DMS53 treated with DMSO at 0.1 percent for 48 hours (cell line): ENCODE measurements at regions not wholly inside any gene's neighbourhood (a gene's known extent, or its start where the extent isn't known, plus 50 kb on each side); places are given as distances from the start of the nearest gene placed in this dataset.

Source experiments
- DNase-seq: peaks from one replicate; lab custom pipeline; 2025; ENCODE audit not compliant: unreplicated experiment; lab: John Stamatoyannopoulos, UW

- DNase-seq: no peak
These were observed 395.5 kb upstream of the SLC30A5 start for GRCh38 chr5:68698025-68698940.

GRCh38 chr5:68699966-68700365, 393.8 kb upstream of the SLC30A5 start:
- no peak for DNase-seq

- DNase-seq: no peak
These were observed 386.2 kb upstream of the SLC30A5 start for GRCh38 chr5:68707575-68707974.

DNA sequence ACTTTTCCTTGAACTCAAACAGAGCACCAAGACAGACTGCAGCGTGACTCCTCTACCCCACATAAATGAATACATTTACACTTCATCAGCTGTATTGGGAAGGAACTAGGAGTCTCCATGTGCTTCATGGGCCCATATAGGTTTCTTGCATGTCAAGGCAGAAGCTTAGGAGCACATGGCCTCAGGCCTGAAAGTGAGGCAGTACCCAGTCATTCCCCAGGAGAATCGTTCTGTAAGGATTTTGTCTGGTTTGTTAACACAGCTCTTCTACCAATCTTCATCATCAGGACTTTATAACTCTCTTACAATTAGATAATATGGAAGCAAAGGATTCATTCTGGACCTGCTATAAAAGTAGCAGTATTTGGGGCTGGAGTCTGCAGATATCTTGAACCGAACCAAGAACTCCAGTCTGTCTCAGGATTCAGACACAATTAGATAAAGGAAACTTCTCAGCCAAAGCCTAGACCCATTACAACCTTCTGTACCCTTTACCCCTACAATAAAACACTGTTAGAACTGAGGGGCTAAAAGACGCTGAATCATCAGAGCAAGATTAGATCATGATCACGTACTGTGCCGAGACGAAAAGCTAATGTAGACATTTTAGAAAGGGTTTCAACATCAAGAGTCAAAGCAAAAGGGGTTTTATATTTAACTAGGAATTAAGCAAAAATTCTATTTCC, 385.5 kb upstream of the SLC30A5 start:
- DNase-seq: no peak

DNA sequence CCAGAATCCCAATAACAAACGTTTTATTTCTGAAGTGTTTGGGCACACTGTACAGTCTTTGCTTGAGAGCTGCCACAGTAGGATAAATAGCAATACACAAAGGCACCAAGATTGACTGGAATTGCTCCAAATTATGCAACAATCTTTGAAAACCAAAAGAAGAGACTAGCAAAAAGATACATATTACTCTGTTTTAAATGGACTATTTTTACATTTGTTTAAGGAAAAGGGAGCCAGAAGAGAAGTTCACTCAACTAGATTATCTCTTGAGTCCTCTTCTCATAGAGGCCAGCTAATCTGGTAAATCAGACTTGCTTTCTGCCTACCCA, 385.0 kb upstream of the SLC30A5 start:
- DNase-seq: no peak

DNA sequence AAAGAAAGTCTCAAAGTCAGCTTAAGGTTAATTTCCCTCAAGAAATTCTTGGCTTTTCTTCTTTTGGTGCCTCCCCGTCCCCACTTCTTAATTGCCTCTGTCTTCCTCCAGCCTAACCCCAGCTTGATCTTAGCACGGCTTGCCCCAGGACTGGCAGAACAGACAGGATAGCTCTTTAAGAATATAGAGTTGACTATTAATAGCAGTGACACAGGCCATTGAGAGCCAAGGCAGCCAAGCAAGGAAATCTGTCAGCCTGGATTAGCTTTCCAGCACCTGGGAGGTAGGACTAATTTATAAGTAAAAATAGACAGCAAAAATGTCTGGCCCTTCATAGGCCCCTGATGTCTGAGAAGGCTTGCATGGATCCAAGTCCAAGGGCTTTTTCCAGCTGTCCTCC, 384.6 kb upstream of the SLC30A5 start:
- no peak for DNase-seq

DNA sequence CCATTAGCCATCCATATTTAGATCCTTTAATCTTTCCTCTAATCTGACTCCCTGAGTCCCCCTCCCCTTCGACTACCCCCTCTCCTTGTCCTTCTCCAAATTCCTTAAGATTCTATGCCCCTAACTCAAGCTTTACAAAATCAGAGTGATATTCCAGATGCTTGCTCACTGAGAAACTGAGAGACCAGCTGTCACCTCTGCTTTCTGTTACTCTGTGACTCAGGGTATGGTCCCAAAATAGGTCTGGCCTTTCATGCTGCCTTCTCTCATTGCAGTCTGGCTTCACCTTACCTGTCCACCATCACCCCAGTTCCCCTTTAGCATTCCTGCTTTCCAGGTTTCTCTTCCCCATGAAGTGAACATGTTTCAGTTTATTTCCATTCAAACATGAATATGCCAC, 383.3 kb upstream of the SLC30A5 start:
- no peak for DNase-seq

DNA sequence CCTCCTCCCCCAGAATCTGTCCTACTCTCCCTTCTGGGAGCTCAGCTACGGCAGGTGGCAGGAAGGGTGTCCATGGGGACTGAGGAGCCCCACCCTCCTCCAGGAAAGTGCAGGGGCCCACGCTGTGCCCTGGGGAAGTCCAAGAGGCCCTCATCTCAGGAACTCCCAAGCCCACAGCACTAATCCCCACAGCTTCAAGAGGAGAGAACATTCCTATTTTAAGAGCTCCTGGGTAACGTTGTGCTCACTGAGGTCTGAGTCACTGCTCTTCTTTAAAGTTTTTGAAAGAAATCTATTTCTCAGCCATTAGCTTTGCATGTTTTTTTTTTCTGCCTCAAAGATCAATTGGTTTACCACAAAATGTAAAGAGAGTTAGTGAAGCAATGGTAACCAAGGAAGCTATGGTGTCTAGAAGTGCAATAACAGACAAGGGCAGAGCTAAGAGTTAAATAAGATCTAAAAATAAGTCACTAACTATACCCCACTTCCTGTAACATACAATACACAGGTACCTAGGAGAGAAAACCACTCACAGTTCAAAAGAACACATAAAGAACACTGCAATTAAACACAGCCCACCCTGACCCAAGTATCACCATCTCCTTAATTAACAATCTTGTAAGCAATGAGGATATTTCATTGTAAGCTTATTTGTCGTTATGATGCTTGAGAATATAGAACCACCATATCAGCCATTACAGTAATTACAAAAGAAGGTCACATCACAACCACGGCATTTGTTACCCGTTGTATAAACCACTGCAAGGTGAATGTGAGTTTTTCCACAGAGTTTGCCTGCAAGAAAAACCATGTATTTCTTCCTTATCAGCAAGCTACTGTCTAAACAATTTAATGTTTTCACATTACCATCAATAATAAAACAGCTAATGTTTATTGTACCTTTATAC, 382.3 kb upstream of the SLC30A5 start:
- DNase-seq: no peak

DNA sequence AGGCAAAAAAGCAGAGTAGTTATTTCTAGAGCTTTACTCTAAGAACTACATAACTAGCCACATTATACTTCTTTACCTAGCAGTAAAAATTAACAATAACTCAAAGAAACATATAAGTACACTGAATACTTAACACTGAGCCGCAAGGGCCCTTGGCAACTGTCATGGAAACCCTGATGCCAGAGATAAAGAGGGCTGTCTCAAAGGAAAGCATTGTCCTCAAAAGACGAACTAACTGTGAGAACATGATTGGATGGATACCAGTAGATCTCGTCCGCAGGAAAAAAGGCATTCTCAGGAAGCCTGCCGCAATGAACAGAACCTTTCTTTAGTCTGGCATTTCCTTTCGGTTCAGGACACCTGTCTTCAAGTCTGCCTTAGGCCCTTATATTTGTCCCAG, 379.0 kb upstream of the SLC30A5 start:
- no peak for DNase-seq

DNA sequence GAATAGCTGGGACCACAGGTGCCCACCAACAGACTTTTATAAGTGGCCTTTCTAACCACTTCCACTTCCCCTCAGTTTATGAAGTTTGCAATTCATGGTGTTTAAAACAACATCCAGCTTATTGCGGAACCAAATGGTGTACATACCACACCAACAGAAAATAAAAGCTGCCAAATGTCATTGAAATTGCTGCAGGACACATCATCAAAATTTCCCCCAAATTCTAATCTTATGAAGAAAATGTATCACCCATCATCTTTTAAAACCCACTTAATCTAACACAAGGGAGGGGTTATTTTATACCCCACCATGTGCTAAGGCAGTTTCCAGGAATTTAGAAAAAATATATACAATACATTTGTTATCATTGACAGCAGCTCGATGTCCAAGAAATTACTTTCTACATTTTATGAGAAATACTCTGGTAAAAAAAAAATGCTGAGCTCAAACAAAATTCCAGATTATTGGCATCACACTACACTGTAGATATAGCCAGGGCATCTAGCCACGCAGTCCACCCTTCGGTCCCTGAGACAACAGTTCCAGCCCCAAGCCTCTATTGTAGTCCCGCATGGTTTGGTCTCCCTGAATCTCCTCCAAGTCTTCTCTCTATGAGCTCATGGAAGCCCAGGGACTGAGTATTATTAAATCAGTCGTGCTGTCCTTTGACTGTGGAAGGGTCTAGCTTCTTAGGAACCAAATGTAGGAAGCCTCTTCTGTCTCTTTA, 372.8 kb upstream of the SLC30A5 start:
- DNase-seq: no peak

DNA sequence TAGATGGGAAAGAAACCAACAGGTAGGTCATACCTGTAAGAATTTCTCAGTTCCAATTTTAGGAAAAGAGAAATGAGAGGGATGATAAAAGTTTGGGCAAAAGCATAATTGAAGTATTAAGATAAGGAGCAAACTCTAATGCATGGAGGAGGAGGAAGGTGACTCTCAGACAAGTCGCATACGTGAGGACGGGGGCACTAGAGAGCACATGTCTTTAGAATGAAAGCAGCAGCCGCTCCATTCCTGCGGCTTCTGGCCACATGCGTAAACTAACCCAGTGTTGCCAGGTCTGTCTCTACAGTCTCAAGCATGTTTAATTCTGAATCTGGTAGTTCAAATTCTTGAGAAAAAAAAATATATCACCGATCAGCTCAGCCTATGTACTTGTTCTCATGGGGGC, 371.5 kb upstream of the SLC30A5 start:
- no peak for DNase-seq

- no peak for DNase-seq
These were observed 367.7 kb upstream of the SLC30A5 start for GRCh38 chr5:68725905-68726683.

GRCh38 chr5:68727931-68728330, 365.9 kb upstream of the SLC30A5 start:
- no peak for DNase-seq

GRCh38 chr5:68729678-68730077, 364.1 kb upstream of the SLC30A5 start:
- DNase-seq: no peak

DNA sequence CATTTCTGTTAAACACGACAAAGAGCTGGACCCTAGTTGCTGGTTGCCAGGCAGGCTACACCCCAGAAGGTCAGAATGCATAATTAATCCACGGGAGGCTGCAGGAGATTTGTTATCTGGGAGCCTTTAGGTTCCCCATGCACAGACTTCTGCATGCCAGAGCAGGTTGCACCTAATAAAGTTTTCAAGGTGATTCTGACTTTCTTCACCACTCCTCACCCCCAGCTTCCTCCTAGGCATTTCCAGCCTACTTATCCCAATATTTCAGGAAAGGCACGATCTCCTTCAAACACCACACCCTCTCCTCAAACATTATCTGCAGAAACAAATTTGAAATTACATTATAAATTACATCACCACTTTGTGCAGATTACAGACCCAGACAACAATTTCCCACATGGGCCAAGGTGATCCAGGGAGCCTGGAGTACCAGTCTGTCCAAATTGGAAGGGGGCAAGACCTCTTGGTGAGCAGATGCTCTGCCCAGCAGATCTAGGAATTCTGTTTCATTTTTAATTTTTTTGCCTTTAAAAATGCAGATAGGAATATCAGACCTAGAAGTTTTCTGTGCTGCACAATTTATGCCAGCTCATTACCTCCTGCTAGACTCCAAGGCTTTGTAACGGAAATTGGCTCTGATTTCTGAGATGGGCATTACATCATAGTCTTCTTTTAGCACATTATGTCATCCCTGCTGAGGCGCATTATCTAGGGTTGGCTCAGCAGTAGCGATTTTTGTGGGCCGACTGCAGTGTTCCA, 363.4 kb upstream of the SLC30A5 start:
- no peak for DNase-seq

DNA sequence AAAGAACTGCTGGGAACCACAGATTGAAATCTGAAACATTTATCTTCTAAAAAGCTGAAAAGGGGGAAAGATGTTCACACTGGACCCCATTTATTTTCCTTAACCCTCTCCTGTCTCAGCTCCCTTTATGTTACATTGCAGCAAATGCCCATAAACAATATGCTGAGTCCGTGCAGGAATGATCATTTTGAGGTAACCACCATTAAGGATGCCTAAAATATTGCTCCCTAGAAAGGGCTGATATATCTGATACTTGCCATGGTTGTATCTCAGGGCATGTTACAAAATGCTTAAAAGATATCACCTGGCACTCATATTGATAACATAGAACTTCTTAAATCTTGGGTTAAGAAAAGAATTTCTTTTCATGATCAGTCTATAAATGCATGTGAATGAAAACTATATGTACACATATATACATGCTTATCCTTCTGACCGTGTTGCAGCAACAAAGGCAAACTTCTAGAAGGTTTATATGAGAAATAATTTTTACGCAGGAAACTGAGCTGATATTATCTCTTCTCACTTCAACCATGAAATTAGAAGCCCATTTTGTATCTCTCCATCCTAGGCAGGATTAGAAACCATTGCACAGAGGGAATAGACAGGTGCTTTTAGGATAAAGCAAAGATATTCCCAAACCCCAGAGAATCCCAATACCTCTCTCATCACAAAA, 362.7 kb upstream of the SLC30A5 start:
- DNase-seq: no peak

GRCh38 chr5:68732251-68732650, 361.6 kb upstream of the SLC30A5 start:
- no peak for DNase-seq

- DNase-seq: no peak
These were observed 359.0 kb upstream of the SLC30A5 start for GRCh38 chr5:68734781-68735180.

DNA sequence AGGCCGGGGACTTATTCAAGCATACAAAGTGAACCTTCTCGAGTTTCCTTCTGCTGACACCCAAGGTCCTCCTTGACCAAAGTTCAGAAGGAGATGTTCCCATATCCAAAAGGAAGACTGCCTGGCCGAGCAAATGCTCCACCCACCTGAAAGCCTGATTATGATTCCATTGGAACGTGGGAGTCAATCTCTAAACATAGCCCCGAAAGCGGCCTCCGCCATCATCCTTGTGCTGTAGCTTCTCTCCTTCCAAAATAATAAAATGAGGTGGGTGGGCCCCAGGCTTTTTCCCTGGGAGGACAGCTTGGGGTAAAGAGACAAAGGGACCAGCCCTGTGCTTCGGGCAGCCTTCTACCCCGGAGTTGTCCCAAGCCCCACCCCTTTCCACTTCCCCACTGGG, 355.6 kb upstream of the SLC30A5 start:
- DNase-seq: no peak
